ENCODE measurements at regions not wholly inside any gene's neighbourhood (a gene's known extent, or its start where the extent isn't known, plus 50 kb on each side); places are given as distances from the start of the nearest gene placed in this dataset.

DNA sequence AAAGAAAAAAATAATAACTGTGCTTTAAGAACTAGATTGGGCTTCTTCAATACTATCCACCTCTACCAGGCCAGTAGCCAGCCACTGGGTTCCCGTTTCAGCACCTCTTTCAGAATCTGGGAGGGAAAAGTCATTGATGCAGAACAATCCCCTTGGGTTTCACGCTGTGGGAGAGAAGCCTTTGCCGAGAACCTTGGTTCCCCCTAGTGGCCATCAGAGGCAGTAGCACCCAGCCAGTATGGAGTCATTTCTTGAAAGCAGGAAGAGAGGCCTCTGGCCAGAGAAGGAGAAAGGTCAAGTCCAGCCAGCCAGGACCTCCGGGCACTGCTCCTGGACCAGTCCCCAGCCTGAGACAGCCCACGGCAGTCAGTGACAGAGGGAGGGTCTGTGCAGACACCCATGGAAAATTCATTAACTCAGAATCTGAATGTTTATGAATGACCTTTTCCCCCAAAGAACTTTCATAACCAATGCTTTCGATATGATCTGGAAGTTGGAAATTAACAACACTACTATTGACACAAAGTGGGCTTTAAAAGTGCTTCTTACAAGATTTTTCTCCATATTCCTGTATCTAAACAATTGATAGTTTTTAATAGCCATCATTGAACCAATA, 51.2 kb upstream of the CDH5 start:
- DNase-seq (ENCODE audit: low read depth in 4 of 4, low spot score in 1 of 4), result peak in 3 of 4 experiments; percentile 10 to 27 (median 10)

DNA sequence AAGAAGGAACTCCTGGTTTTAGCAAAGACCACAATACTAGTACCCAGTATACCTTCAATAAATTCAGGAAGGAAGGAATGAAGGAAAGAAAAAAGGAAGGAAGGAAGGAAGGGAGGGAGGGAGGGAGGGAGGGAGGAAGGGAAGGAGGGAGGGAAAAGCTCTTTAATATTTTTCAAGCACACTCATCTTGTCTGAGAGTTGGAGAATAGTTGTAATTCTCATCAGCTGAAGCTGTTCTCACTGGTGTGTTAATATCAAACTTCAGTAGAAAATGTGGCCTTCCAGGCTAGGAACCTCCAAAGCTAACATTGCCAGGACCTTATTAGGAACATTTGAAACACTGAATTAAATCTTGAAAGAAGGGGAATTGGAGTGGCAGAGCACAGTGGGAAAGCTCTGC, 55.2 kb upstream of the CDH5 start:
- DNase-seq (ENCODE audit: low read depth in 4 of 4, low spot score in 1 of 4), result no peak

- DNase-seq (ENCODE audit: low read depth in 4 of 4, low spot score in 1 of 4), result no peak
Measured at GRCh38 chr16:66309215-66309807, 57.2 kb upstream of the CDH5 start.

DNA sequence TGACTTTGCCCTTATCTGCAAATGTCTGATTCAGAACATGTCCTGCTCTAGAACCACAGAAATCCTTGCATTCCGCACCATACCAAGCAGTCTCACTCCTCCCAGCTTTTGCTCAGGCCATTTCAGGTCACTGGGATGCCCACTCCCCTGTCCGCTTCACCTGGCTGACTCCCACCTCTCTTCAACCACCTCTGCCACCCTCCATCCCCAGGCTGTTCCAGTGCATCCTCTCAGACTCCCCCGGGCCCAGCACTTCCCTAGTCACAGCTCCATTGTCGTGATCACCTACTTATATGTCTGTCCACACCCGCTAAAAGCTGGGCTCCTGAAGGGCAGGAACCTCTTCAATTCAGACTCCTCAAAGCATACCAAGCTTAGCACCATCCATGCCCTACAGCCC, 58.4 kb upstream of the CDH5 start:
- DNase-seq (ENCODE audit: low read depth in 4 of 4, low spot score in 1 of 4), result no peak

DNA sequence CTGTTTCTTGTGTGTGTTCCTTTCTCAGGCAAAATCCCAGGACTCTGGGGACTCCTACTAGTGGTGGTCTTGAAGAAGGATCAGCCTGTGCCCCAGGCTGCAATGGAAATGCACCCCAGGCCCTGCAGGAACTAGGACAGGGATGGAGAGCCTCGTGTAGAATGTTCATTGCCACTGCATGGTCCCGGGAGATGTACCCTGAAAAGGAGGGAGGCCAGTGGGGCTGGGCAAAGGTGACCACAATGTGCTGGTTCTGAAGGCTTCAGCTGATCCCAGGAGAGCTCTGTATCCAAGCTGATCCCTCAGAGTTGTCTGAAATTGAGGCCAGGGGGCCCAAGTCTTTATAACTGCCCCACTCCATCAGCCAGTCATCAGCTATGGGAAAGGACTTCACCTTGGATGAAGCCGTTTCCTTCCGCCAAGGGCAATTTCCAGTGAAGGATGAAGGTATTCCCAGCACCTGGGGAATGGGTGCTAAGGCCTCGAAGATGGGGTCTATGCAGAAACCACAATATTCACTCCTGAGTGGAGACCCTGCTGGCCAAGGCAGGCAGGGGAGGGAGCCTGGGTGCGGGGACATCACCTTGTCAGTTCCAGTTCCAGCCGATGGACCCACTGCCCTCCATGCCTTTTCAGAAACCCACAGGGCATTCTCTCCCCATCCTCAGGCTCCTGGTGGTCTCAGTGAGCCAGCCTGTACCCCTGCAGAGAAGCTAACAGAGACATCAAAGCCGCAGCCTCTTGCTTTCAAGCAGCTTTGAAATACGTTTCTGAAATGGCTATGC, 59.9 kb upstream of the CDH5 start:
- no peak for DNase-seq (ENCODE audit: low read depth in 4 of 4, low spot score in 1 of 4)

DNA sequence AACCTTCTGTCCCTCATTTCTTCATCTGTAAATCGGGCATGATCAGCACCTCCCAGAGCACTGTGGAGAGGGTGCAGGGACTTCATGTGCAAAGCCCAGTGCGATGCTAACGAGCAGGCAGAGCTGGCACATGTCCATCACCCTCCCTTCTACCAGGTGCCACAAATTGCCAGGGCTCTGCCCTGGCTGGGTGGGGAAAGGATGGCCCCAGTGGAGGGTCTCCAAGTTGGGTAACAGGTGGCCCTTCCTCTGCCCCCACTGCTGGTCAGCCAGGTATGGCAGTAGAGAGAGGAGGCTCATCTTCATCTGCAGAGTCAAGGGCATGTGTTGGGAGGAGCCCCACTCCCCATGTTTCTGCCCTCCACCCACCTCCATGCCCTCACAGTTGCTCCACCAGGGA, 61.5 kb upstream of the CDH5 start:
- no peak for DNase-seq (ENCODE audit: low read depth in 4 of 4, low spot score in 1 of 4)

- DNase-seq (ENCODE audit: low read depth in 4 of 4, low spot score in 1 of 4), result no peak
Measured at GRCh38 chr16:66304151-66304550, 62.3 kb upstream of the CDH5 start.

DNA sequence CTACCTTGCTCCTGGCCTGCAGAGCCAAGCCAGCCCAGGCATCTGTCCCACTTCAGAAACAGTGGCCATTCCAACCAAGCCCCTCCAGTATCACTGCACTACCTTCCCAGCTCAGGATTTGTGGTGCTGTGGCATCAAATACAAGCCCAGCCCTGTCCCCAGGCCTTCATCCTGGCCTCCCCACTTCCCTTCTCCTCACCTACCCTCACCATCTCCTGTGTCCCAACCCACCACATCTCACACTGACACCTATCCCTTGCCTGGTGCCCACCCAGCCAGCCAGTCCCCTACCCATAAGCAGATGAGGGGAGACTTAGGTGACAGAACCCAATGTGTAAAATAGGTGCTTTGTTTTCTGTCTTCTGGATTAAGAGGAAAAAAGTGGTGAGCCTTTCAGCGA, 66.0 kb upstream of the CDH5 start:
- DNase-seq (ENCODE audit: low read depth in 4 of 4, low spot score in 1 of 4), result no peak

DNA sequence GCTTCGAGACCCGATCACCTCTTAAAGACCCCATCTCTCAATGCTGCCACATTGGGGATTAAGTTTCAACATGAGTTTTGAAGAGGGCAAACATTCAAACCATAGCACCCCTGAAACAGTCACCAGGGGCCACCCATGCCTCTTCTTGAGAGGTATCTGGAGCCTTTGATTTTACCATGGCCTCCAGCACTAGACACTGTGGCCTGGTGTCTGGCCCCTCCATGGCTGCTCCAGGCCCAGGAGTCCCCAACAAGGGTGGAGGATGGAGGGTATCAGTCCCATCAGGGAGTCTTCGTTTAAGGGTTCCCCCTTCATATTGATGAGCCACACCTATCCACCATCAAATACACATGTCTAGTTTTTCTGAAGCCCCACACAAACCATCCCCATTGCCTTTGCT, 66.5 kb upstream of the CDH5 start:
- DNase-seq (ENCODE audit: low read depth in 4 of 4, low spot score in 1 of 4), result no peak

DNA sequence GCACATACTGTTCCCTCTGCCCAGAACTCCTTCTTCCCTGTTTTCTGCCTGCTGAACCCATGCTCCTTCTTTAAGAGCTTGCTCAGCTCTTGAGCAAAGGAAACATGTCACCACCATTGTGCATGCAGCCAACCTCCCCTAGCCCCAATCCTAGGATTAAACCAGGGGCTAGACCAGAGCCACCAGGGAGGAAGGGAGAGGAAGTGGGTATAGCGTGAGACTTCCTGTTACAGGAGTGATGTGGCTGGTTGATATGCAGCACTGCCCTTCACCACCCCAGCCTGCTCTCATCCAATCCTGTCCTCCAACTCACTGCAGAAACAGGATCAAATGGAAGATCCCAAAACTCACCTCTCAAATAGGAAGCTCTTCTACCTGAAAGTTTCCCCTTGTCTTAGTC, 67.1 kb upstream of the CDH5 start:
- no peak for DNase-seq (ENCODE audit: low read depth in 4 of 4, low spot score in 1 of 4)

GRCh38 chr16:66298571-66299120, 67.8 kb upstream of the CDH5 start:
- DNase-seq (ENCODE audit: low read depth in 4 of 4, low spot score in 1 of 4), result no peak

GRCh38 chr16:66298006-66298405, 68.5 kb upstream of the CDH5 start:
- no peak for DNase-seq (ENCODE audit: low read depth in 4 of 4, low spot score in 1 of 4)

- DNase-seq (ENCODE audit: low read depth in 4 of 4, low spot score in 1 of 4), result no peak
Measured at GRCh38 chr16:66296591-66296990, 69.9 kb upstream of the CDH5 start.

- no peak for DNase-seq (ENCODE audit: low read depth in 4 of 4, low spot score in 1 of 4)
Measured at GRCh38 chr16:66295761-66296546, 70.5 kb upstream of the CDH5 start.

DNA sequence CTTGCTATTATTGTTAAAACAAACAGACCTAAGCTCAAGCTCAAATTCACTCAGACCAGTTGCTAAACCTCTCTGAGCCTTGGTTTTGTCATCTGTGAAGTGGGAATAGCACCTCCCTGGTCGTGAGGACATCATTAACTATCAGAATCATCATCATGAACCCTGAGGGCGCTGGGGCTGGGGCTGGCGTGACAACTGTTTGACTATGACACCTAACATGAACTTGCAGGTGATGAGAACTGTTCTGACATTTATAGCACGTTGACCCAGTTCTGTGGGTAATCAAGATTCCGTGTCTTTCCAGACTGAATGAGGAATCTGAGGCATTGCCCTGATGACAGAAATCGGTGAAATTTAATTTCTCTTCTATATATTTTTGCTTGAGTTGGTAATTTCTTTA, 71.3 kb upstream of the CDH5 start:
- no peak for DNase-seq (ENCODE audit: low read depth in 4 of 4, low spot score in 1 of 4)

- no peak for DNase-seq (ENCODE audit: low read depth in 4 of 4, low spot score in 1 of 4)
Measured at GRCh38 chr16:66294507-66294906, 72.0 kb upstream of the CDH5 start.

GRCh38 chr16:66293932-66294331, 72.6 kb upstream of the CDH5 start:
- no peak for DNase-seq (ENCODE audit: low read depth in 4 of 4, low spot score in 1 of 4)

DNA sequence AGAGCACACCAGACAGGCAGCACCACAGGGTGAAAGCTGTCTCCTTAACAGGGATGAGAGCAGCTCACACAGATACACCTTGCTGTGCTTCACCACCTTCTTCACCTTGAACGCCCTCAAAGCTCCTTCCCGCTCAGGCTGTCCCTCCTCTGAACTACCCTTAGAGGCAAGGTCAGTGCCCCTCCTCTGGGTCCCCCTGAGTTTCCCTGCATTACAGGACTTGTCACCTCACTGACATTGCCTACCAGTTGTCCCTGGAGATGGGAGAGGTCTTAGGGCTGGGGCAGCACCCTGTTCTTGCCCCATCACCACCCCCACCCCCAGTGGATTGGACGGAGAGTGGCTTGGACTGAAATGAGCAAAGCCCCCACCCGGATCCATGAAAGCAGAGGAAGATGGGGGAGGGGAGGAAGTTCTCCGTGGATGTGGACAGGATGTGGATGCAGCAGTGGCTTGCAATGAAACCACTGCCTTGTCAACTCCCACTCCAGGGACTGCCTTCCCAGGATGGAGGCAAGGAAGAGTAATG, 73.2 kb upstream of the CDH5 start:
- no peak for DNase-seq (ENCODE audit: low read depth in 4 of 4, low spot score in 1 of 4)

GRCh38 chr16:66292241-66292935, 74.1 kb upstream of the CDH5 start:
- no peak for DNase-seq (ENCODE audit: low read depth in 4 of 4, low spot score in 1 of 4)

- no peak for DNase-seq (ENCODE audit: low read depth in 4 of 4, low spot score in 1 of 4)
Measured at GRCh38 chr16:66291833-66292232, 74.7 kb upstream of the CDH5 start.

DNA sequence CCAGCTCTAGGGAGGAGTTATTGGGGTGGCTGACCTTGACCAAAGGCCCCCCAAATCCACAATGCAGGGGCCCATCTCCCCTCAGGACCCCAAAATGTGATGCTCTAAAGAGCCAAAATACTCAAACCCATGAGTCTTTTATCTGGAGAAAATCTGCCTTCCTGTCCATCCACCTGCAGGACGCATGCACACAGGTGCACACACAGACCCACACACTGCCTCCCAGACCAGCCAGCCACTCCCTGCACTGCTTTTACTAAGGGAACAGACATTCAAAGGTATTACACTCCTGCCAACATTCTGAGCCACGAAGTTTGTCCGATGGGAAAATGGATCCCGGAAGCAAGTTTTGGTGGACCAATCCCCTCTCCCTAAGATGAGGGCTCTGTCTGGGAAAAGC, 76.1 kb upstream of the CDH5 start:
- no peak for DNase-seq (ENCODE audit: low read depth in 4 of 4, low spot score in 1 of 4)
